GM18502 (cell line): ENCODE measurements at regions not wholly inside any gene's neighbourhood (a gene's known extent, or its start where the extent isn't known, plus 50 kb on each side); places are given as distances from the start of the nearest gene placed in this dataset.

ENCODE experiments used
- ATAC-seq: cut with Tn5 transposase; IDR thresholded peaks from one replicate; pipeline ENCODE4 v1.9.1; 2021; ENCODE audit warnings: mild to moderate bottlenecking; ENCODE audit not compliant: unreplicated experiment, poor library complexity

DNA sequence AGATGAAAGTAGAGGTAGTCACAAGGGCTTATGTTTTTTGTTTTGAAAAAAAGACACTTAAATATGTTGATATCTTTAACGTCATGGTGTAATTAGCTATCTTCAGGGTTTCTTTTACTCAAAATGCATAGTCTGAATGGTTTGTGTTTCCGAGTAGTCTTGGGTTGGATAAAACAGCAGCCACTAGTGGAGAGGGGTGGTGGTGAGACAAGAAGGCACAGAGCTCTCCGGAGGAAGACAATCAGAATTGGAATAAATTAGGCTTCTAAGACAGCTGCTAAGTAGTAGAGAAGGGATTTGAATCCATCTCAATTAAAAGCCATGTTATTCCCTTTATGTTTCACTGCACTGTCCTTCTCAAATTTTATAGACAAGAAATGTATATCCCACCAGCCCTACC lies 240.4 kb upstream of the VEGFC start:
- no peak for ATAC-seq

DNA sequence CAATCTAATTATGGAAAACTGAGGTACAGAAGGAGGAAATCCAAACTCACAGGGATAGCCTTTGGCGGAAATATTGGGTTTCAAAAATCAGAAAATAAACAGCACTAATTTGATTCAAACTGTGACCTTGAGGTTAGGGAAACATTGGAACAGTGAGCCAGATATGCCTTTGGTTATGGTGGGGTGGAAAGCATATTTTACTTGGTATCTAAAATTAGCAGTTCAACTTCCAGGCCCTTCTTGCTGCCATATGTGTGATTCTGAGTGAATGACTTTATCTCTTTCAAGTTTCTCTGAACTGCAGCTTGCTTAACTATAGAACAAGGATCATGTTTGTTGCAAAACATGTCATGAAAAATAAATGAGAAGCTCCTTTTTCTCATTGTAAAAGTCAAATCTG lies 240.9 kb upstream of the VEGFC start:
- no peak for ATAC-seq

DNA sequence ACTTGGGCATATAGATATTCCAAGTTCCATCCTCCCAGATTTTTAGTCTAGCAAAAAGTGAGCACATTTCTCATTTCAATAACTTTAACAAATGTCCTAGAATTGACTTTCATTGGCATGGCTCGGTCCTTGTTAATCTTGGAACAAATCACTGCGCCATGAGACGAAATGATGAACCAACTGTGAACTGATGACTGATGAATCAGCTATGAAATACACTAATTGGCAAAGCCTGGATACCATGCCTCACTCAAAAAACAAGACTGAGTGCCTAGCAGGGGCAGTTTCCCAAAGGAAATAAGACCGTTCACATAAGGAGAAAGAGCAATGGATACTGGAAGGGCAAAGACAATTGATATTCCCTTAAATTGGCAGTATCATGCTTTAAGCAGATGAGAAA lies 248.6 kb upstream of the VEGFC start:
- ATAC-seq, result no peak

DNA sequence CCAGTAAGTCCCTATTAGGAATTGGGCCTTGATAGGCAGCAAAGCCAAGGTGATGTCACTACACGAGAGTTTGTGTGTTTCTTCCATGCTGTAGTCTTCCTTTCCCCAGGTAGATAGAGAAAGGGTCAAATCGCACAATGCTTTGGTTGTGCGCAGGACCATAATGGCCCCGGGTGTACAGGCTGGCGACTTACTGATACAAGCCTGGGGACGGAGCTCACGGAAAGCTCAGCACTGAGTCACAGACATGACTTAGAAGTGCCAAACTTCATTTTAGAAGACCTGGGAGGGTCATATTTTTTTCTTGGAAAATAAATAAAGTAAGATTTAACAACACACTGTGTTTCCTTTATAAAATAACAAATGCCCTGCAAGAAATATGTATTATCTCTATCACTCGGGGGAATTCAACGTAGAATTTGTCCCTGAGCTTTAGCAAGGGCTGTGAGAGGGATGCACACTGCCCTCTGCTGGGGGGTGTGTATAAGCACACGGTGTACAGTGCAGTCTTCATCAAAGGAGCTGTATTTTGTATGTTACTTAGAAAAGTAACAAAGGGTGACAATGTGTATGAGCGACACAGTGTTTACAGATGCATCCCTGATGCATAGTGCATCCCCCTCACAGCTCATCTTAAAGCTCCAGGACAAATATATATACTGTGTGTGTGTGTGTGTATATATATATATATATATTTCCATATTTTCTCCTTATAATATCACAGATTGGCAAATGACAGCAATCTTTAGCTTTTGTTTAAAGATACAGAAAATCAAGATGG lies 254.5 kb upstream of the VEGFC start:
- ATAC-seq, result peak; percentile 85

DNA sequence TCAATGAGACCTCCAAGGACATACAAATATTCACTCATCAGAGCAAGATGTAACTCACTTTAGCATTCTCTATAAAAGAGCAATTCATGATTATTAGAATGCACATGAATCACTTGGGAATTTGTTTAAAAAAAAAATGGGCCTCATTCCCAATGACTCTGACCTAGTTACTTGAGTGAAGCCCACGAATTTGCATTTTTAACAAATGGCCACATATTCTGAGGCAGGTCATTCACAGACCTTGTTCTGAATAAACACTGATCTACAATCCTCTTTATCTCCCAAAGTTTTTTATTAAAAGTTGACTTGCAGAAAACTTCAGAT lies 255.1 kb upstream of the VEGFC start:
- ATAC-seq, result no peak

DNA sequence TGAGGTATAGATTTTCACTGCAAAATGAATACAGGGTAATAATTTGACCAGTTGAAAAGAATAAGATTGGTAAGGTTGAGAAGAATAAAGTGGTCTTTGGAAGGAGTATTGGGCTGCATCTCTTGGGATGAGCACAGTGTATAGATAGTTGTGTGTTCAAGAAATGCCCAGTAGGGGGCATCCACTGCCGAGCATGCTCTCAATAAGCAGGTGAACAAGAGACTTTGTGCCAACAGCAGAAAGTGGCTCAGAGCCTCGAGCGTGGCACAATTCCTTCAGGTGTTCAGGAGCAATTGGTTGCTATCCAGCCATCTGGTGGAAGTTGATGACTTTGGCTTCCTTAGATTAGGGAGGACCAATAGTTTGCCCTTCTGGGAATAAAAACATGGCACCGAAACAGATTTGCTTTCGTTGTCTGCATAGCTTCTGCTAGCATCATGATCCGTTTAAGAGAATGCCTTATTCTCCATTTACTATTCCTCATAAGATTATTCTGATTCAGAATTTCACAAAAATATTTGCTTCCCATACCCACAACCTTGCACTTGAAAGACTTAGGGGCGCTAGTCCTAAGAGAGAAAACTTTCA lies 258.1 kb upstream of the NEIL3 start:
- ATAC-seq, result peak; percentile 91

DNA sequence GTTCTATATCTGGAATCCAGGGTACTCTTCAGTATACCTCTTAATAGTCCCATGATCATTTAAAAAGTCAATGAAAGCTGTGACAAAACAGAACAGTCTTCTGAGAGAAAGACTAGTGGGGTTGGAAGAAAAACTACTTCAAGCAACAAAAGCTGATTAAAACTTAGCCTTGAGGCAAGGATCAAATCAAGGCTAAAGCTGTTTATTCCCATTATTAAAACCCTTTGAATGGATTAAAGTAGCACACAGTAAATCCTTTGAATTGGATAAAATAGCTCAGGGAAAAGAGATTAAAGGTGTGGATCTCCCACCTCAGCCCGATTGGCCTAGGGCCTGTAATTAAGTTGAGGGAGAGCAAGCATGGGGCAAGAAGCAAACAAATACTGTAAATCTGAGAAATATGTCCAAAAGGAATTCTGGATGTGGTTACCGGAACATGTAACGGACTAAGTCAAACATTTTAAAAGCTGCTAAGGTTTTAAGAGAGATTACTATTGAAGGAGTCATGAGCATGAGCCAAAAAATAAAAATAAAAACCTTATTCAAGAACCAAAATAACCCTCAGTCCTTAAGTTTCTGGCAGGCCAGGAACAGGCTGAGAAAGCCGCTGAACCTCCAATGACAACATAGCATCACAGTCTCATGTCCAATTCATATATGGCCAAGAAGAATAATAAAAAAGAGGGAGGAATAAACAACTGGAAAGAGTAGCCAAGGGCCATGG lies 257.3 kb upstream of the NEIL3 start:
- ATAC-seq, result no peak

DNA sequence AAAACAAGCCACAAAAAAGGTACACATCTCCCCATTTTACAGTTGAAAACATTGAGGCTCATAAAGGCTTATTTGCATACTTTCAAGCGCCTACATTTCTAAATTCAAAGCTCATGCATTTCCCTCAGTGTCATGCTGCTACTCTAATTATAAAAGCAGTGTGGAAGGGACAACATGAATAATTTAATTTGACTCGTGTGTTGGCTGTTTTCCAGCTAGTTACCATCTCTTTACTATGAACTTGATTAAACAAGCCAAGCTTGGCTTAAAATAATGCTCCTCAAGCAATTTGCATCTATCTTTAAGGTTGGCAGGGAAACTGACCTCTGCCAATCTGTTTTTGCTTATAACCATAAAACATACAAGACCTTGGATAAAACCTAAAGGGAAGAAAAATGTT lies 252.5 kb upstream of the NEIL3 start:
- ATAC-seq, result no peak

DNA sequence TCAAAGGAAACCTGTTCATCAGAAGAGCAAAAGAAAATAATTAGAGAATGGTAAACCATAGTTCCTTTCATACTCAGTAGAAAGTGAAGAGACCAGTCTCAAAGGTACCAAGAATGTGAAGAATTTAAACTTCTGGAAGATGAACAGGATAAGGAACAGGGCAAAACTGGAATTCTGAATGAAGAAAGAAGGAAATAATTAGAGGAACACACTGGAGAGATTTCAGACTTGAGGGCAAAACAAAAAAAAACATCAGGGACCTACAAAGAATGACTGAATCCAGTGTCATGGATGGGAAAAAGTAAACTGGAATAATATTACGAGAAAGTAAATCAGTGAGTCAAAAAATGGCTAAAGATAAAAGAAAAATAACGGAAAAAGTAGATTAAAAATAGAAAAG lies 245.6 kb upstream of the NEIL3 start:
- ATAC-seq, result no peak

DNA sequence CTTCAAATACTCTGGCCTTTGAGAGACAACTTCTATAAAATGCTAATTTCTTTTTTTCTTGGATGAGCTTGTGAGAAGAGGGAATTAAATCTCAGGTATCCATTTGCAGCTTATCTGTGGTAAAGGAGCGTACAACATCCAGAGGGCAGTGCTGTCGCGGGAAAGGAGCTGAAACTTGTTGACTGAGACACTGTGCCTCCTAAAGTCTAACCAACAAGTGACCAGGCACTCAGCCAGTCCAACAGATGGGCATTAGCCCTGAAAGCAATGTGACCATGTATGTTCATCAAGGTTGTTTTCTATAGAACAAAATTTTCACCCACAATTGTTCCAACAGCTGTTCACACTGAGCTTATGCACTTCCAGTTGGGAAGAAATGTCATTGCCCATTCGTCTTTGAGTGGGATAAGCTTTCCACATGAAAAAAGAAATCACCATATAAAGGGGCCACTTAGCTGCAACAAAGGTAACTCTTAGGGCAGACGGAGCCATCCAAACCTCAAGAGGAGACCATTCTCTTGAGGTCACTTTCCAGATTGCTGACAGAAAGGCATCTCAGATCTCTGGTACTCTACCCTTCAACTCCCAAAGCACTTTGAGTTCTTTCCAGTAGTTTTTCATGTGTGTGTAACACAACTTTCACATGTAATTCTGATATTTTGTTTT lies 244.8 kb upstream of the NEIL3 start:
- ATAC-seq, result no peak

DNA sequence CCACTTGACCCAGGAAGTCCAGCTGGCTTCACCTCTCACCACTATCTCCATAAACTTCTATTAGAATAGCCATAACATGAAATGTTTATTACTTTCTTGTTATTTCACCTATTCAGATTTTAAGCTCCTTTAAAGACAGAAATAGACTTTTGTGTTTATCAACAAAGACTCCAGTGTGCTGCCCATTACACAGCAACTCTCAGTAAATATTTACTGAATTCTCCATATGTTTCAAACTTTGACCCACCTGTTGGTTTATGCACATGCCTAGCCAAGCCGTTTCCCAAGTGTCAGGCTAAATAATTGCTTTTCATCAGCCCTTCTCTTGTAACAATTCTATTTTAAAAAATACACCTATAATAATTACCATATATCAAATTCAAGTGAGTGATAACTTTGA lies 242.9 kb upstream of the NEIL3 start:
- no peak for ATAC-seq

DNA sequence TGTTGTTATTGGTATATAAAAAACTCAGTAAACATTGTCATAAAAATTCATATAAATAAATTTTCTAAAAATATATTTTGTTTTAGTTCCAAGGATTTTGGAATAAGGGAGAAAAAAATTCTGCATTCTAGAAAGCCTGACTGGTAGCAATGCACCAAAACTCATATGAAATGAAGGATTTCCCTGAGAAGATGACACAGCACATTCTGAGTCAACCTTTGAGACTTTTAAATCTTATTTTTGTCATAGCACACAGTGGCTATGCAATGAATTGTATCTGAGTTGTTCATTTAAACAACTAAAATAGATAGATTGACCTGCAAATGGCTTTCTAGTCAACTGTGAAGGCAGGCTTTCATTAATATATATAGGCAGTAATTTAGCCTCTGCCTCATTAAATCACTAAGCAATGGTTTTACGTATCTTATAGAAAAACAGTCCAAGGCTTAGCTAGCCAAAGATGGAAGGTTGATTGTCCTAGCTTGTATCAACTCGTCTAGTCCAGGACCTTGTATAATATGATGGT lies 239.1 kb upstream of the NEIL3 start:
- no peak for ATAC-seq

DNA sequence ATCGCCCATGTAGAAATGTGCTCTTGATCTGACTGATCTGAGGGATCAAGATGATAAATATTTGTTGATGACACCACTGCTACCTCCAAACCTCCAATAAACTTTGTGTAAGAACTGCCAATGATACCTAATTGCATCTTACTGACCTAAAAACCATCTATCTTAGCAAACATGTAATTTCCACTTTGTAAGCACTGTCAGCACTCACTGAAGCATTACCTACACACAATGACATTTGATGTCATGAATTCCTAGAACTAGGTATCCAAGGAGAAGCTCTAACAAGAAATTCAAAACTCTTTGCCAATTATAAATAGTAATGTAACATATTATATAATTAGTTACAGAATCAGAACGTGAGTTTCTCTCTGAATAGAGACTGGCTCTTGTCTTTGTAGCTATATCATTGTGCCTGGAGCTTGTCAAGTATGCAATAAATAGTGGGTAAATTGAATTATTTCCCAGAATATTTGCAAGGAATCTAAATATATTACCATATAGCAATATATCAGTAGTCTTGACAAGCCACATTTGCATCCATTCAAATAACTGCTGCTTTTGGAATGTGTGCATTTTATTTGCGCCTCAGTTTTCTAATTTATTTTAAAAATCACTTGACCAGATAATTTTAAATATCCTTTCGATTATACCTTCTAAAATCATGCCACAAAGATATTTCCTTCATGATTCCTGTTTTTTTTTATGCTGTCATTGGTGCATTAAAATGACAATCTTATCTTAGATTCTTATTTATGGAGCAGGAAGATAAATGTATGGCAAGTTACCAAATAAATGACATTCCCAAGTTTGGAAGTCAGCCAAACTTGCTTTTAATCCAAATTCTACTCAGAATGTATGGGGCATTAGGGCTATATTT lies 232.3 kb upstream of the NEIL3 start:
- no peak for ATAC-seq

DNA sequence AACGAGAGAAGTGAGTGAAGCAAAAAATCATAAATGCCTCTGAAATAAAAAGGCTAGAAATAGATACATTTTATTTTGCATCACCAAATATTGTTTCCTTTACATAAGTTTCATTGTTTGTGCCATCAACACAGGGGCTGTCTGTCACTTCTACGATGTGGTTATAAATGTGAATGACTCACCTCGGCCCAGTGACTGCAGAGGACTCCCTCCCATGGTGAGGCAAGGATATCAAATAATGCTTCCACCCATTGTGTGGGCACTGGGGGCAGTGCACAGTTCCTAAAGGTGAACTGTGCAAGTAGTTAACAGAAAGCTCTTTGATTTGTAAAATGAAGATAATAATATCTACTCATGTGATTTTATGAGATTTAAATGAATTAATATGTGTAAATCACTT lies 230.3 kb upstream of the NEIL3 start:
- ATAC-seq, result no peak

DNA sequence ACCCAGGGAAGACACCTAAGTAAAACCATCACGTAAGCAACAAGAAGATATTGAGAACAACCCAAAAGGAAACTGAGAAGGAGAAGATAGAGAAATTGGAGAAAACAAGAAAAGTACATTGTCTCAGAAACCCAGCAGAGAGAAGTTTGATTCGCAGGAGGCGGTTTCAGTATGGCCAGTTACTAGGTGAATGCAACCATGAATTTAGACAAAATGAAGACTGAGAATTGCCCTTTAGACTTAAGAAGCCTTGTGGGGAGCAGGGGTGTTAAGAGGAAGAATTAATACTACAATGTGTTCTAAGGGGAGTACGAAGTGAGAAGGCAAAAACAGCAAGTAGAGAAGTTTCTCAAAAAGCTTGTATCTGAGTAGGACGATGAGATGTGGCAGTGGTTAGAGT lies 229.3 kb upstream of the NEIL3 start:
- ATAC-seq, result no peak

DNA sequence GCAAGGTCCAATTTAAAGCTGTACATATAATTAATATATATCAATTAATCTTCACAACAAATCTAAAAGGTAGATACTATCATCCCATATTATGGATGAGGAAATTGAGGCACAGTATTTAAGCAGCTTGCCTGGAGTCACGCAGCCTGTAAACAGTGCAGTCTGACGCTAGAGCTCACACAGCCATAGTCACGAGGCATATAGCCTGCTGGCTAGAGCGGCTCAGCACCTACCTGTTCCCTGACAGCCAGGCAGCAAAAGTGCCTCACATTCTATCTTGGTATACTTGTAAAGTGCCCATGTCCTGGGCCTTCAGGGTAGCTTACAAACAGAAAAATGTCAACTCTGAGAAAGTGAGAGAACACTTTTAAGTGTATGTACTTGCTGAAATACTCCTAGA lies 222.6 kb upstream of the NEIL3 start:
- no peak for ATAC-seq

DNA sequence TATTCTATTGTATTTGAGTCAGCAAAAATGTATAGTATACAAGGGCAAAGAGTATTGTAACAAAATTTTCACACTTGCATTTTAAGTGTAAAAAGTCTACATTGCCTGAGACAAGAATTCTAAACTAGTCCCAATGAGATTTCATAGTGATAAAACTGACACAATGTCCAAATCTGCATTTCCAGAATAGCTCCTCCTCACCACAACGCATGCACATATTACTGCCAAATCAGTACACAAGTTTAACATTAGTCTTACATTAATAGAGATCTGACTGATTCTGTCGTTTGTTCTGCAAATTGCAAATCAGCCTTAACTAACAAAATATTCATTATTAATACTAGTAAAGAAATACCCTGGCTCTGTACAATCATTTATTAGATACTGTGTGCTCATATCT lies 222.2 kb upstream of the NEIL3 start:
- ATAC-seq, result no peak

DNA sequence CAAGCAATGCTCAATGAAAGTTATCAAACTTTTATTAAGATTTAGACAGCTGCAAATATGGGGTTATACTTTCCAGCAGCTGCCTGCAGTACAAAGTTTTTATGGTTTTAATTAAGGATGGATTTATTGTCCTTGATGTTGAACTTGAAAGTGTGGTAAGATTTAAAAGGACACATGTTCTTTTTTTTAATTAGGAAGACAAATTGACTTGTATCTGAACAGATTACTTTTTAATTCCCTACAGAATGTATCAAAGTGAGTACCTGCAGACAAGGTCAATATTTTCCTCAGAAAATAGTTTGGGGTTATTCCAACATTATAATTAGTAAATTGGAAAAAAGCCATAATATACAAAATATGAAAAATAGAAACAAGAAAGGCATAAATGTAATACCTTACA lies 218.2 kb upstream of the NEIL3 start:
- no peak for ATAC-seq

DNA sequence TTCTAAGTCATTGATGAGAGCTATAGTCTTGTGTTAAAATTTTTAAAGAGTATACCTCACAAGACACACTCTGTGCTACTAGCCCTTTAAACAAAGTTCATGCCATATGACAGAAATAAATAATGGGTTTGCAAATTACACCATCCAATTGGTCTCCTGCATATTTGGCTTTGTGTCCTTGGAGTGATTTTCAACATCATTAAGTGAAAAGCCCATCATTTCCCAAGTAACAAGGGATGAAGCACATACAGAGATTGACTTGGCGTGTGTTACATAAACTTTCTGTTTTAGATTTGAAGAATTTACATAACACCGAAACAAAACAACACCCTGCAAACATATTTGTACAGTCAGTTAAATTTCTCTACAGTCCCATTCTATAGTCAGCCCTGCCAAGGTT lies 216.9 kb upstream of the NEIL3 start:
- ATAC-seq, result no peak

DNA sequence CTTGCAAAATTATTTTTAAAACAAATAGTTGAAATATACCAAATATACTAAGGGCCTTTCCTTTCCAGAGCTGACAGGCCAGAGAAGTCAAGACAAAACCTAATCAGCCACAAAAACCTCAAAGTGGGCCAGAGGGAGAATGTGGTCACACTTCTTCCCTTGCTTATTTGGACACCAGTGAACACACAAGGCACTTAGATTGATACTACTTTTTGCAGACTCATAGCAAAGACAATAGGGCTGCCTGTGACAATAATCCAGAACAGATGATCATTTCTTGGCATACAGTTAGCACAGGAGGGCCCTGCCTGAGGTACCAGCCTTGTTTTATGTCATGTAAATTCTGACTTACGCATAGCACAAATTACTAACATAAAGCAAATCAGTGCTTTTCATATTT lies 215.7 kb upstream of the NEIL3 start:
- ATAC-seq, result no peak
